HEK293 (cell line): ENCODE measurements at regions not wholly inside any gene's neighbourhood (a gene's known extent, or its start where the extent isn't known, plus 50 kb on each side); places are given as distances from the start of the nearest gene placed in this dataset.

Experiments
- CTCF ChIA-PET: fragments of 350-600 bp; formaldehyde crosslinking; extraction: SDS; loops from one replicate; lab custom pipeline; 2021; ENCODE audit warnings: antibody characterized with exemption; lab: Yijun Ruan, JAX
- POLR2A ChIA-PET: fragments of 300-600 bp; formaldehyde crosslinking; extraction: SDS; loops from one replicate; lab custom pipeline; 2020; ENCODE audit warnings: antibody characterized with exemption, inconsistent platforms; lab: Yijun Ruan, JAX
- H3K27ac ChIP-seq: fragments of 200-500 bp; sonication (Bioruptor generic); 2 replicates; pipeline ENCODE4 v1.5.1; 2014; ENCODE audit warnings: low read depth, low read length, control low read depth, inconsistent platforms; ENCODE audit errors: extremely low read depth
- H3K36me3 ChIP-seq, 2 experiments: fragments of 200-500 bp in 1 of 2; sonication (Bioruptor generic) in 1 of 2; 1 replicate in 1 of 2; 2 replicates in 1 of 2; pipeline ENCODE4 v1.5.1; 2014 to 2017; ENCODE audit warnings: inconsistent platforms in 2 of 2, low read length in 2 of 2; ENCODE audit not compliant: control insufficient read depth in 2 of 2, insufficient read depth in 1 of 2
- H3K4me1 ChIP-seq: fragments of 200-500 bp; sonication (Bioruptor generic); 2 replicates; pipeline ENCODE4 v1.5.1; 2014; ENCODE audit warnings: mild to moderate bottlenecking, low read length, inconsistent platforms; ENCODE audit not compliant: control insufficient read depth, insufficient read depth
- H3K4me3 ChIP-seq: 2 replicates; pipeline ENCODE4 v1.5.1; 2011; ENCODE audit warnings: low read depth, mild to moderate bottlenecking, control low read depth, low read length, moderate library complexity
- H3K9me3 ChIP-seq: fragments of 200-500 bp; sonication (Bioruptor generic); 2 replicates; pipeline ENCODE4 v1.5.1; 2014; ENCODE audit warnings: low read depth, low read length, inconsistent platforms; ENCODE audit not compliant: control insufficient read depth, insufficient read depth
- CTCF ChIP-seq: fragments of 450-650 bp; formaldehyde crosslinking; IDR thresholded peaks from 2 replicates; pipeline ENCODE4 v1.5.1; 2016; ENCODE audit warnings: missing biosample characterization, missing genetic modification characterization
- EGR2 ChIP-seq: fragments of 450-650 bp; formaldehyde crosslinking; IDR thresholded peaks from 2 replicates; pipeline ENCODE4 v1.5.1; 2016; ENCODE audit warnings: low read depth, missing biosample characterization, missing genetic modification characterization
- KLF10 ChIP-seq: fragments of 450-650 bp; IDR thresholded peaks from 2 replicates; pipeline ENCODE4 v1.5.1; 2018; ENCODE audit warnings: missing biosample characterization, mild to moderate bottlenecking, missing genetic modification characterization
- ZBTB17 ChIP-seq: fragments of 450-650 bp; formaldehyde crosslinking; IDR thresholded peaks from 2 replicates; pipeline ENCODE4 v1.5.1; 2016; ENCODE audit warnings: missing biosample characterization, missing genetic modification characterization
- ZBTB44 ChIP-seq: fragments of 450-650 bp; IDR thresholded peaks from 2 replicates; pipeline ENCODE4 v1.5.1; 2018; ENCODE audit warnings: missing biosample characterization, mild to moderate bottlenecking, missing genetic modification characterization
- ZNF2 ChIP-seq: fragments of 450-650 bp; formaldehyde crosslinking; IDR thresholded peaks from 2 replicates; pipeline ENCODE4 v1.5.1; 2016; ENCODE audit warnings: missing biosample characterization, missing genetic modification characterization
- ZNF292 ChIP-seq: fragments of 450-650 bp; formaldehyde crosslinking; IDR thresholded peaks from 2 replicates; pipeline ENCODE4 v1.5.1; 2016; ENCODE audit warnings: low read depth, missing biosample characterization, missing genetic modification characterization, borderline replicate concordance
- ZNF302 ChIP-seq: fragments of 450-650 bp; formaldehyde crosslinking; IDR thresholded peaks from 2 replicates; pipeline ENCODE4 v1.5.1; 2016; ENCODE audit warnings: missing biosample characterization, missing genetic modification characterization, low read depth
- ZNF366 ChIP-seq: fragments of 450-650 bp; formaldehyde crosslinking; conservative IDR thresholded peaks from 2 replicates; pipeline ENCODE4 v1.5.1; 2016; ENCODE audit warnings: missing biosample characterization, missing genetic modification characterization
- ZNF394 ChIP-seq: fragments of 450-650 bp; formaldehyde crosslinking; IDR thresholded peaks from 2 replicates; pipeline ENCODE4 v1.5.1; 2016; ENCODE audit warnings: missing biosample characterization, missing genetic modification characterization, mild to moderate bottlenecking, moderate library complexity, borderline replicate concordance
- ZNF426 ChIP-seq: fragments of 450-650 bp; formaldehyde crosslinking; IDR thresholded peaks from 2 replicates; pipeline ENCODE4 v1.5.1; 2017; ENCODE audit warnings: missing biosample characterization, missing genetic modification characterization, mild to moderate bottlenecking, inconsistent platforms, moderate library complexity
- ZNF624 ChIP-seq: fragments of 450-650 bp; formaldehyde crosslinking; IDR thresholded peaks from 2 replicates; pipeline ENCODE4 v1.5.1; 2017; ENCODE audit warnings: missing biosample characterization, missing genetic modification characterization
- ZNF777 ChIP-seq: fragments of 450-650 bp; formaldehyde crosslinking; IDR thresholded peaks from 2 replicates; pipeline ENCODE4 v1.5.1; 2017; ENCODE audit warnings: missing biosample characterization, missing genetic modification characterization, borderline replicate concordance
- ZSCAN23 ChIP-seq: fragments of 450-650 bp; formaldehyde crosslinking; IDR thresholded peaks from 2 replicates; pipeline ENCODE4 v1.5.1; 2016; ENCODE audit warnings: missing biosample characterization, missing genetic modification characterization
- ZSCAN4 ChIP-seq: fragments of 450-650 bp; formaldehyde crosslinking; IDR thresholded peaks from 2 replicates; pipeline ENCODE4 v1.5.1; 2017; ENCODE audit warnings: missing biosample characterization, missing genetic modification characterization
- ZXDB ChIP-seq: fragments of 450-650 bp; formaldehyde crosslinking; IDR thresholded peaks from 2 replicates; pipeline ENCODE4 v1.5.1; 2016; ENCODE audit warnings: missing biosample characterization, missing genetic modification characterization
- TF ChIP-seq, protein P1 (sequence below): fragments of 450-650 bp; formaldehyde crosslinking; IDR thresholded peaks from 2 replicates; pipeline ENCODE4 v1.5.1; 2017; ENCODE audit warnings: missing biosample characterization, missing genetic modification characterization
- TF ChIP-seq, protein P2 (sequence below): fragments of 450-650 bp; formaldehyde crosslinking; IDR thresholded peaks from 2 replicates; pipeline ENCODE4 v1.5.1; 2016; ENCODE audit warnings: missing biosample characterization, missing genetic modification characterization

- TF ChIP-seq, protein P1, sequence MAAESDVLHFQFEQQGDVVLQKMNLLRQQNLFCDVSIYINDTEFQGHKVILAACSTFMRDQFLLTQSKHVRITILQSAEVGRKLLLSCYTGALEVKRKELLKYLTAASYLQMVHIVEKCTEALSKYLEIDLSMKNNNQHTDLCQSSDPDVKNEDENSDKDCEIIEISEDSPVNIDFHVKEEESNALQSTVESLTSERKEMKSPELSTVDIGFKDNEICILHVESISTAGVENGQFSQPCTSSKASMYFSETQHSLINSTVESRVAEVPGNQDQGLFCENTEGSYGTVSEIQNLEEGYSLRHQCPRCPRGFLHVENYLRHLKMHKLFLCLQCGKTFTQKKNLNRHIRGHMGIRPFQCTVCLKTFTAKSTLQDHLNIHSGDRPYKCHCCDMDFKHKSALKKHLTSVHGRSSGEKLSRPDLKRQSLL: no peak
- TF ChIP-seq ZNF302 (tag by site-specific recombination) (no peak), ZSCAN23 (no peak), CTCF (tag by site-specific recombination) (no peak)
- TF ChIP-seq, protein P2, sequence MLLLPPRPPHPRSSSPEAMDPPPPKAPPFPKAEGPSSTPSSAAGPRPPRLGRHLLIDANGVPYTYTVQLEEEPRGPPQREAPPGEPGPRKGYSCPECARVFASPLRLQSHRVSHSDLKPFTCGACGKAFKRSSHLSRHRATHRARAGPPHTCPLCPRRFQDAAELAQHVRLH (tag by site-specific recombination): no peak
Observed at GRCh38 chr2:200730302-200730701, 81.4 kb upstream of the BZW1 start (continued).

GRCh38 chr2:200730960-200731359 is 80.8 kb upstream of the BZW1 start:
- CTCF ChIA-PET: interaction anchor here (0.6 to 6.8 kb wide), 4 partner anchors 19 to 751 kb away, joined by 3 to 65 read pairs (median 3); no protein-coding TSS in a partner anchor
- no peak for TF ChIP-seq ZNF624 (tag by site-specific recombination)
- no peak for TF ChIP-seq ZNF2 (tag by site-specific recombination)
- TF ChIP-seq ZBTB17: no peak
- no peak for TF ChIP-seq ZNF777 (tag by site-specific recombination)
- TF ChIP-seq ZNF366 (tag by site-specific recombination): no peak
- TF ChIP-seq ZNF394 (tag by site-specific recombination): no peak
- Histone ChIP-seq H3K4me1 (no peaks in the 10 kb centered on the region), H3K27ac (no peak overlapping the region), H3K4me3 (no peak overlapping the region), H3K9me3 (no peaks in the 10 kb centered on the region), H3K36me3 (no peaks in the 10 kb centered on the region)
- POLR2A ChIA-PET: no interaction called here

DNA sequence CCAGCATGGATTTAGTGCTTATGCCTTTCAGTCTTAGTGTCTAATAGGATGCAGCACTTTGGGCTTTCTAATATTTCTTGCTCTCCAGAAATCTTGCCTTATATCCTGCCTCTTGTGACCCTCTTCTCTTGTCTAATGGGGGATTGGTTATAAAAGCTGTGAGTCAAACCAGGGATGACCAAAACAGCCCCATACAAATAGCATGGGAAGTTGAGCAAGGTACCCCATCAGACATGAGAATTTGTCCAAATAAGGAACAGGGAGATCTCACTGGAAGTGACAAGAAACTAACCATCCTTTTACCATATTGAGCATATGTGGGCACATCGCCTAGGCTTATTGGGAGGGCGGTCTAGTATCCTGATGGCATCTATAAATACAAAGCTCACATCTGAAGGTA is 78.8 kb upstream of the BZW1 start:
- Histone ChIP-seq H3K27ac (no peak overlapping the region), H3K4me1 (peaks cover 5% of the 10 kb centered on the region; the same call in 1 of the 2 replicates), H3K9me3 (no peaks in the 10 kb centered on the region), H3K36me3 (no peaks in the 10 kb centered on the region), H3K4me3 (no peak overlapping the region)
- no peak for TF ChIP-seq ZXDB (tag by site-specific recombination)
- TF ChIP-seq KLF10: no peak
- TF ChIP-seq ZBTB44: no peak
- TF ChIP-seq ZNF777 (tag by site-specific recombination): no peak
- no peak for TF ChIP-seq ZSCAN4 (tag by site-specific recombination)
- no peak for TF ChIP-seq ZNF426 (tag by site-specific recombination)
- no peak for TF ChIP-seq EGR2
- TF ChIP-seq ZNF292 (tag by site-specific recombination): no peak
- ChIA-PET CTCF (interaction anchor here (0.8 to 6.8 kb wide), 7 partner anchors 11 to 250 kb away, joined by 3 to 65 read pairs (median 4); no protein-coding TSS in a partner anchor), POLR2A (no interaction called here)
